ENCODE measurements at regions not wholly inside any gene's neighbourhood (a gene's known extent, or its start where the extent isn't known, plus 50 kb on each side); places are given as distances from the start of the nearest gene placed in this dataset.

GRCh38 chr16:59654455-59654854, 920.3 kb upstream of the GOT2 start:
- H3K27me3 ChIP-seq (ENCODE audit: control insufficient read depth in 2 of 2, insufficient read depth in 2 of 2, low read length in 2 of 2), result no peaks in the 10 kb centered on the region
- no peaks in the 10 kb centered on the region for H4K20me1 ChIP-seq (replicated peaks; ENCODE audit: control insufficient read depth, insufficient read depth, low read length)
- H3K9me1 ChIP-seq (ENCODE audit: control insufficient read depth, insufficient read depth, low read length), result no peaks in the 10 kb centered on the region
- H3K27ac ChIP-seq (ENCODE audit: extremely low read depth, low read depth, low read length), result no peak overlapping the region
- no peak overlapping the region for H3K9ac ChIP-seq (ENCODE audit: insufficient read depth in 1 of 2, low read depth in 2 of 2, low read length in 2 of 2)
- FAIRE-seq (no peak), ATAC-seq (no peak), DNase-seq (ENCODE audit: extremely low read depth in 1 of 4, low spot score in 3 of 4) (no peak)
- CTCF ChIA-PET (ENCODE audit: low intra/inter-chr PET ratio), result no interaction called here
- no peaks in the 10 kb centered on the region for H3K9me3 ChIP-seq (replicated peaks; ENCODE audit: control insufficient read depth, insufficient read depth, low read depth, low read length)
- no peak for TF ChIP-seq ZNF609 (CRISPR knock-in tag; IDR thresholded peaks at IDR 0.05; ENCODE audit: borderline replicate concordance)
- no peak for TF ChIP-seq MCM5 (IDR thresholded peaks at IDR 0.05; ENCODE audit: low read depth)
- no peak for TF ChIP-seq ZFP91 (CRISPR knock-in tag; IDR thresholded peaks at IDR 0.05)
- no peak for TF ChIP-seq MCM7 (IDR thresholded peaks at IDR 0.05)
- TF ChIP-seq ZNF511 (CRISPR knock-in tag; IDR thresholded peaks at IDR 0.05), result no peak
- H2AFZ ChIP-seq (ENCODE audit: low read depth, low read length), result no peak overlapping the region
- intact Hi-C loops (cut with micrococcal nuclease), result no loop called here
- no peaks in the 10 kb centered on the region for H3K36me3 ChIP-seq (ENCODE audit: control insufficient read depth, insufficient read depth, low read length)
- 0% methylated on average over 1 of the region's 1 CpG for WGBS (ENCODE audit: insufficient coverage, low coverage, missing lambda C conversion rate)
- BruUV-seq (replicated peaks), result no TSS peak
- no peak overlapping the region for H3K4me3 ChIP-seq
- H3K4me2 ChIP-seq (ENCODE audit: insufficient read depth, low read length), result no peak overlapping the region
- in situ Hi-C loops (cut with MboI), result no loop called here
- no peaks in the 10 kb centered on the region for H3K79me2 ChIP-seq (ENCODE audit: control insufficient read depth, insufficient read depth, low read length)
- POLR2A ChIA-PET, result no interaction called here
- H3K4me1 ChIP-seq (replicated peaks in 1 of 2; ENCODE audit: control insufficient read depth in 2 of 2, insufficient read depth in 2 of 2, low read length in 2 of 2), result no peaks in the 10 kb centered on the region
